Kidney epithelial cell (primary cell): ENCODE measurements at regions not wholly inside any gene's neighbourhood (a gene's known extent, or its start where the extent isn't known, plus 50 kb on each side); places are given as distances from the start of the nearest gene placed in this dataset.

Experiments used
- DNase-seq: peaks from one replicate; pipeline ENCODE4 v3.0.0-alpha.2; 2010; ENCODE audit warnings: low read depth
- H3K27me3 ChIP-seq: 2 replicates; pipeline ENCODE4 v1.6.0; 2011; ENCODE audit warnings: low read length; ENCODE audit not compliant: control insufficient read depth, insufficient read depth
- H3K36me3 ChIP-seq: 2 replicates; pipeline ENCODE4 v1.5.1; 2011; ENCODE audit warnings: low read length; ENCODE audit not compliant: control insufficient read depth, insufficient read depth
- H3K4me3 ChIP-seq: 2 replicates; pipeline ENCODE4 v1.5.1; 2011; ENCODE audit warnings: low read depth, mild to moderate bottlenecking, control low read depth, low read length
- CTCF ChIP-seq: IDR thresholded peaks from 2 replicates; pipeline ENCODE4 v1.5.1; 2011; ENCODE audit warnings: mild to moderate bottlenecking, moderate library complexity, low read length, control low read depth, inconsistent platforms; ENCODE audit not compliant: insufficient read depth, poor library complexity, severe bottlenecking

- no peak for TF ChIP-seq CTCF
- DNase-seq = no peak
- Histone ChIP-seq H3K4me3 (no peak overlapping the region), H3K27me3 (no peaks in the 10 kb centered on the region), H3K36me3 (no peaks in the 10 kb centered on the region)
Measured at GRCh38 chr2:240376739-240377138, 58.7 kb upstream of the GPC1 start.

- DNase-seq = no peak
- Histone ChIP-seq H3K27me3 (no peaks in the 10 kb centered on the region), H3K4me3 (no peak overlapping the region), H3K36me3 (no peaks in the 10 kb centered on the region)
- TF ChIP-seq CTCF = no peak
Measured at GRCh38 chr2:240377366-240377765, 58.1 kb upstream of the GPC1 start.

GRCh38 chr2:240379089-240379636 is 56.3 kb upstream of the GPC1 start:
- DNase-seq = no peak
- Histone ChIP-seq H3K4me3 (no peak overlapping the region), H3K27me3 (no peaks in the 10 kb centered on the region), H3K36me3 (no peaks in the 10 kb centered on the region)
- no peak for TF ChIP-seq CTCF

GRCh38 chr2:240383099-240383758 is 52.2 kb upstream of the GPC1 start:
- no peak for TF ChIP-seq CTCF
- H3K27me3 ChIP-seq = peaks cover 2% of the 10 kb centered on the region
- no peaks in the 10 kb centered on the region for H3K36me3 ChIP-seq
- DNase-seq = no peak
- no peak overlapping the region for H3K4me3 ChIP-seq

- no peak for DNase-seq
- no peak for TF ChIP-seq CTCF
- Histone ChIP-seq H3K4me3 (no peak overlapping the region), H3K36me3 (no peaks in the 10 kb centered on the region), H3K27me3 (peaks cover 2% of the 10 kb centered on the region)
Measured at GRCh38 chr2:240383871-240384700, 51.4 kb upstream of the GPC1 start.
